HG03439 (cell line): ENCODE measurements at regions not wholly inside any gene's neighbourhood (a gene's known extent, or its start where the extent isn't known, plus 50 kb on each side); places are given as distances from the start of the nearest gene placed in this dataset.

Experiments
- ATAC-seq: cut with Tn5 transposase; IDR thresholded peaks from one replicate; pipeline ENCODE4 v1.9.1; 2021; ENCODE audit warnings: mild to moderate bottlenecking, moderate library complexity; ENCODE audit not compliant: unreplicated experiment

- no peak for ATAC-seq
Measured at GRCh38 chr12:107539196-107539939, 146.2 kb upstream of the PWP1 start.

- ATAC-seq, result no peak
Measured at GRCh38 chr12:107541001-107541705, 144.4 kb upstream of the PWP1 start.

GRCh38 chr12:107543416-107543815 is 142.2 kb upstream of the PWP1 start:
- no peak for ATAC-seq

GRCh38 chr12:107543841-107544240 is 141.8 kb upstream of the PWP1 start:
- ATAC-seq, result no peak

- ATAC-seq, result no peak
Measured at GRCh38 chr12:107544937-107545336, 140.7 kb upstream of the PWP1 start.

GRCh38 chr12:107545737-107546353 is 139.8 kb upstream of the PWP1 start:
- ATAC-seq, result no peak

GRCh38 chr12:107547389-107547788 is 138.2 kb upstream of the PWP1 start:
- no peak for ATAC-seq

- no peak for ATAC-seq
Measured at GRCh38 chr12:107549651-107550480, 135.7 kb upstream of the PWP1 start.

GRCh38 chr12:107551434-107551833 is 134.2 kb upstream of the PWP1 start:
- ATAC-seq, result no peak

GRCh38 chr12:107552263-107552662 is 133.3 kb upstream of the PWP1 start:
- ATAC-seq, result no peak

GRCh38 chr12:107553211-107553765 is 132.3 kb upstream of the PWP1 start:
- ATAC-seq, result no peak

- ATAC-seq, result no peak
Measured at GRCh38 chr12:107554941-107555340, 130.7 kb upstream of the PWP1 start.

GRCh38 chr12:107557026-107557425 is 128.6 kb upstream of the PWP1 start:
- no peak for ATAC-seq

- ATAC-seq, result no peak
Measured at GRCh38 chr12:107557589-107558100, 128.0 kb upstream of the PWP1 start.

- ATAC-seq, result no peak
Measured at GRCh38 chr12:107558141-107558815, 127.3 kb upstream of the PWP1 start.

GRCh38 chr12:107558816-107559382 is 126.7 kb upstream of the PWP1 start:
- no peak for ATAC-seq

- ATAC-seq, result no peak
Measured at GRCh38 chr12:107560165-107560898, 125.3 kb upstream of the PWP1 start.

GRCh38 chr12:107560899-107561285 is 124.7 kb upstream of the PWP1 start:
- no peak for ATAC-seq

GRCh38 chr12:107564946-107565345 is 120.7 kb upstream of the PWP1 start:
- no peak for ATAC-seq
